GM11168 (cell line): ENCODE measurements at regions not wholly inside any gene's neighbourhood (a gene's known extent, or its start where the extent isn't known, plus 50 kb on each side); places are given as distances from the start of the nearest gene placed in this dataset.

Experiments used
- in situ Hi-C: fragments of 300-500 bp; cut with MboI; formaldehyde crosslinking; loops from one replicate; pipeline ENCODE4 v1.12.0; 2022; ENCODE audit warnings: low sequenced_read_pairs; ENCODE audit not compliant: unreplicated experiment

DNA sequence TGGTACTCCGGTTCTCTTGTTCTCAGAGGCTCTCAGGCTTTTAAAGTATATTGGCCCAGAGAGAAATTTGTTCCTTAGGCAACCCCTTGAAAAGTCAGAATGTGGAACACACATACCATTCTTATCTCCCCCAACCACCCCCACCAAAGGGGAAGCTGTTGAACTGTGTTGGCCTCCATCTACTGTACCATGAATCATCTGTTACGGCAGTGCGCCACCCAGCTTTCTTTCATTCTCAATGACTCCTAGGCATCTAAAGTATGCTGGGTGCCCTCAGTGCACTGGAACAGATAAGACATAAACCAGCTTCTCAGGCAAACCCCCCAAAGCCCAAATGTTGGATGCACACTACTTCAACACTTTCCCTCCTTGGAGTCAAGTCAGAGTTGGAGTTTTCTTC is 696.2 kb upstream of the TENM4 start:
- in situ Hi-C loops, result no loop called here

DNA sequence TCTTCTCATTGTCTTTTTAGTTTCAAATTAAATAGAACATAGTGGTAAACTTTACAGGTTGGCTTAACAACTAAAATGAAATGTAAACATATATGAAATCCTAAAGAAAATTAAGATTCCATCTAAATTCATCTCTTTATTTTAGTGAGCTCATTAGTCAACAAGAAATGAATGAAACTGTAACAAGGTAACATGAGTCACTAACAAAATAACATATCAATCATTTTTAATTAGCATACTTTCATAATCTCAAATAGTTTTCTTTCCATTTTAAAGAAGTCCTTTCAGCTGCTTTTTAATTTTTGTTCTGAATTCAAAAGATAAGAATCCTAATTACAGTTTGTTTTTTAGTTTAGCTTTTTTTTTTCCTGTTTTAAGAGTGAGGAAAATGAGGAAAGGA is 688.6 kb upstream of the TENM4 start:
- in situ Hi-C loops, result no loop called here

DNA sequence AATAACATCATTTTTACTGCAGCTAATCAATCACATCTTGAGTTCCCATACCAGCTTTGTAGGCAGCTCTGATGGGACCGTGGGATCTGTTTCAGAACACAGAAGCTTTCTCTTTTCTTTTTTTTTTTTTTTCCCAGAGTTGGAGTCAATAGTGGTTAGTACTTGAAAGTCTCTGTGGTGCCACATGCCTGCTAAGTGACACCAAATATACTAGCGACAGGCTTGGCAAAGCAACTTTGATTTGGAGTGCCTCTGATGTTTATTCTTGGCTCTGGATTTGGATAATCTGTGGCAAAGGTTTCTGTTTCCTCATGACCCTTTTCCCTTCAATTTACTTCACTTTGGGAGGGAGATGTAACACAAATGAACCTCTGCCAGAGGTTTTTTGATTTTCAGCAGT is 681.4 kb upstream of the TENM4 start:
- in situ Hi-C loops, result no loop called here

DNA sequence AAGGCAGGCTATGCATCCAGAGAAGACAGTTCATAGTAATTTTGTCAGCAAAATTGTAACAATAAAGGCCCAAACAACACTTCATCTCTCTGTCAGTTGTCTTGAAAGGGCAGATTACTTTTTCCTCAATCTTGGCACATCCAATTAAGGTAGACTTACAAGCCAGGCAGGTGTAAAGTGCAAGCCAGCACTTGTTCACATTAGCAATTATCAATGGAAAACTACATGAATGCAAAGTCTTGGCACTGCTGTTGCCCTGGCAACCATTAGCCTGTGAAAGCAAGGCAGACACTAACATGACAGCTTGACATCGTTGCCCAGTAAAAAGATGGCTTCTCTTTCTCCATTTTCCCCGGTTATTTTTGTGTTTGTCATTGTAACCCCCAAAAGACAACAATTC is 677.2 kb upstream of the TENM4 start:
- in situ Hi-C loops, result no loop called here

DNA sequence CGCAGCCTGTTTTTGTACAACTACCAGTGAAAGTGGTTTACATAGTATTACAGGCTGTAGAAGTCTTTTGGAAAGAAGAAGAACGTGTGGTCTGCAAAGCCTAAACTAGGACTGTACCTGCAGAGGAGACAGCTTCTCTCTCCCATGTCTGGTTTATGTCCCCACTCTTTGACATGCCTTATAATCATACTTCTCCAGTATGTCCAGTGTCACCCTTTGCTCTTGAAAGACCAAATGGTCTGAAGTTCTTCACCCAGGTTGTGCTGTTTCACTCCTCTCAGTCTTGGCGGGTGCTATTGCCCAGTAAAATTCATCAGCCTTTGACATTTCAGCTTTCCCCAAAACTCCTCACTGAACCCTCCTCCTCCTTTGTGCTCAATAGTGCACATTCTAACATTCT is 676.0 kb upstream of the TENM4 start:
- in situ Hi-C loops, result no loop called here

DNA sequence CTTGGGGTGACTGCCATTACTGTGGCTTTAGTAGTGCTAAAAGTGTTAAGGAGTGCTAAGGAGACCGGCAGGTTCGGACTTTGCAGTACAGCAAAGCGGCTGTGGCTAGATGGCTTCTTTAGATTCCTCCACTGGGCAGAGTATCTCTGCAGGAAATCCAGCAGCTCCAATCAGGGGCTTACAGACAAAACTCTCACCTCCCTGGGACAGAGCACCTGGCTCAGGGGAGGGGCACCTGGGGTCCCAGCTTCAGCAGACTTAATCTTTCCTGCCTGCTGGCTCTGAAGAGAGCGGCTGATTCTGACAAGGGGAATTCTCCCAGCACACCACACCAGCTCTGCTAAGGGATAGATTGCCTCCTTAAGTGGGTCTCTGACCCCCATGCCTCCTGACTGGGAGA is 668.8 kb upstream of the TENM4 start:
- in situ Hi-C loops, result no loop called here

DNA sequence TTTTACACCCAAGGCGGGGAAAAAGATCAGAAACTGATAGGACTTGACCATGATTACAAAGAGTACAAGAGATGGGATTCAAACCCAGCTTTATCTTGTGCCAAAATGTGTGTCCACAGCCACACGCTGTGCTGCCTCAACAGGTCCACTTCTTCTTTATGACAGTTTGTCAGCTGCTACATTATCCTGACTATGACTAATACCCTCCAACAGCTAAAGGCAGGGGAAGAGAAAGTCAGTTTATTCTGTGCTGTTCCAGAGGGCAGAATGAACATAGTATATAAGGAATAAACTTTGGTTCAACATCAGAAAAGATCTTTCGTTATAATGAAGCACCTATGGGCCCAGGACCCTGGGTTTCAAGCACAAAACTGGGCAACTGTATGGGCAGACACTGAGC is 668.2 kb upstream of the TENM4 start:
- in situ Hi-C loops, result no loop called here

DNA sequence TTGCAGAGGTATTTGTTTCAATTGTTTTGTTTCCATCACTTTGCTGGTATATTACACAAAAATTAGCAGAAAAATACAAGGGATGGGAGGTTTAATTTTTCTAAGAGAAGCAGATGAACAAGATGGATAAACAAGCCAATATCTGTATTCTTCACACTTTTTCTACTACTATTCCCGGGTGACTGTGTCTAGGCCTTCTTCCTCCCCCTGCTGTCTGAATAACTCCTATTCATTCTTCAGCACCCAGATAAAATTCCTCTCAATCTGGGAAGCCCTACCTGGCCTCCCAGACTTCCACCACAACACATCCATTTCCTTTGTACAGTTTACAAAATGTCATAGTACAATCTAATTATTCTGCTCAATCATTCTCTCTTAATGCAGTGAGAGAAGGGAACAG is 666.6 kb upstream of the TENM4 start:
- in situ Hi-C loops, result no loop called here

DNA sequence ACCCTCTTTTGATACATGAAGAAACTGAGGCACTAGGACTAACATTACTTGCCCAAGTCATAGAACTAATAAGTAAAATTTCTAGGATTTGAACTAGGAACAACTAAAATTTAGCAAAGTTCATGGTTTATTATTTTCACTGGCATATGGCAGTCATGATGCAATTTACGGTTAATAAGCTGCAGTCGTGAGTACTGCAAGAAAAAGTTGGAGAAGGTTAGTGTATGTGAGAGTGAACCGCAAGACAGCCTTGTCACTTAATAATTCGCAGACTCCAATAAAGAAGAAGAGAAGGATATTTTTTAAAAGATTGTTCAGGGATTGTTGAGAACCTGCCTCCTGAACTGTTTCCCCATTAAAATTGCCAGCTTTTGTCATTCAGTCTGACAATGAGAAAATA is 663.4 kb upstream of the TENM4 start:
- in situ Hi-C loops, result no loop called here

DNA sequence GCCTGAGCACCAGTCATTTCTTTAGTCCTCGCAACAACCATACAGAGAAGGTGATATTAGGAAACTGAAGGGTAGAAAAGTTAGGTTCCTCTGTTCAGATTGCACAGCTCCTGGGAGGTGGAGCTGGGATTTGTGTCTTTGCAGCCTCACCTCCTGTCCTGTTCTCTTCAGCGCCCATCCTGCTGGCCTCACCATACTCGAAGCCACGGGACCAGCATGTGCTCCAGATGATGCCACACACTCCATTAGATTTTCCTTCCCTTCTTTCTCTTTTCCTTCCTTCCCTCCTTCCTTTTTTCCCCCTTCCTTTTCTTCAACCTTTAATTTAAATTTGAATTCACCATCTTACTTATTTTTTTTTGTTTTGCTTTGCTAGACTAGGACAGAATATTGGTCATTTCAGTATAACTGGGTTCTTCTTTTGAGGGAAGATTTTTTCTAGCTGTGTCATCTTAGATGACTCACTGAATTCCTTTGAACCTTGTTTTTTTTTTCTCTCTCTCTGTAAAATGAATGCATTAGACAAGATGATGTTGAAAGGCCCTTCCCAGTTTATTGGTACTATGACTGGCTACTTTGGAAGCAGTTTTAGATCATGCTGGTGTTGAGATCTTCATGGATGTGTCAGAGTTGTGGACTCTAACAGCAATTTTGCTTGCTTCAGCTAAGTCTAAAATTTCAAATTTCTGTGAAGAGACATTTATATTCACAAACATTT is 662.5 kb upstream of the TENM4 start:
- in situ Hi-C loops, result no loop called here

DNA sequence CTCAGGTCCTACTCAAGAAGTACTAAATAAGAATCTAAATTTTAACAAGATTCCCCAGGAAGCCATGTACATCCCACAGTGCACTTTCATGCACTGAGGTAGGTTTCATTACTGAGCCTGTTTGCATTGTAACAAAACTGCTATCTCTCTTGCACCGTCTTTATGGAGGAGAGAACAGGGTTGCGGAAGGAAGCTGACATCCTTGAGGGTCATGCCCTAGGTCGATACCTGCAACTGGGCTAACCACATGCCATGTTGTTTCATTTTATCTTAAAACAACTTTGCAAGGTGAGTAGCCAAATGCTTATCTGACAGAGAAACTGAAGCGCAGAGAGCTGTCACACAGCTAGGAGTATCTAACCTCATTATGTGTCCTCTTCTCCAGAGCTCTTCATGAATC is 656.3 kb upstream of the TENM4 start:
- in situ Hi-C loops, result no loop called here

DNA sequence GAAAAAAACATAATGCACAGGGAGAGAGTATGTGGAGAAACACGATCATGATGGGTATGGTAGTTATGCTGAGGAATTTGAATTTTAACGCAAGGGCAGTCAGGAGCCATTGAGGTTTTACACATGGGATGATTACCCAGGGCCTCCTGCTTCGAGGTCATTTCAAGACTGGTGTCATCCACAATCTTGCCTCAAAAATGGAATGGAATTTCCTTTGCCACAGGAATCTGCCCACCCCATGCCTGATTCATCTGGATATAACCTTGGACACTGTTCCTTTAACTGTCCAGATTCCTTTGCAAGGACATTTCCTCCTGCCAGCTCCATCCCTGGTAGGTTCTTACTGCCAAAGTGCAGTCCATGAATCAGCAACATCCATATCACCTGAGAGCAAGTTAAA is 655.9 kb upstream of the TENM4 start:
- in situ Hi-C loops, result no loop called here

DNA sequence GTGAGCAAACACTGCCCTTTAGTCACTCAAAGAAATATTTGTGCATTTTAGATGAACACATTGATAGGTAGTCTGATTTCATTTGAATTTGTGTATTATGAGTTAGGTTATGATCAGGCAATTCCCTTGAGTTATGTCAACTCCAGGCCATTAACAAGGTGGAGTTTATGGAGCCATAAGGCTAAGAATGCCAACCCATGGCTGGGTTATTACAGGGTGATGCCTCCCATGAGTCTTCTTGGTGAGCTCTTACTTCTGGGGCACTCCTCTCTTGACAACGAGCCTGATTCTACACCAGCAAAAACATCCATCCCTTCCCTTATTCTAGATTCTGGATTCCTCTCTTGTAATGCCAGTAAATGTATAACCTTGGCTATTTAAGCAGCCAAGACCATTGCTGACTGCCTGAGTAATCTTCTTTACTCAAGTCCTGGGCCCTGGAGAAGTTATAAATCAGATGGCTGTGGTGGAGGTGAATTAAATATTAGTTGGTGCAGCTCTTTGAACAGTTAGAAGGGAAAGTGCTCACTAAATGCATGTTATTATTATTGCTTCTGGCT is 645.7 kb upstream of the TENM4 start:
- in situ Hi-C loops, result no loop called here

DNA sequence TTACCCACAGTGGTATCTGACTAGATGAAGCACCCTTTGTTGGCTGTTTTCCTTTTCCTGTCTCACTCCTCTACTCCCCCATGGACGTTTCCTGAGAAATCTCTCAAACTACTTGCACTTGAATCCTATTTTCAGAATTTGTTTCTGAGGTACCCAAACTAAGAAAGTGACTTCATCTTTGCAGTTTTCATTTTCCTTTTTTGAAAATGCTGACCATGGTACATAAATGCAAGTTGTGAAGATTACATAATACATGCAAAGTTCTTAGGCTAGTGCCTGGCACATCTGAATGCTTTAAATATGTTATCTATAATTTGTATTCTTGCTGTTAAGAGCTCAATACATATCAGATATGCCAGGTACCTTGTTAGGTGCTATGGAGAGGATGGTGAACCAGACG is 644.7 kb upstream of the TENM4 start:
- in situ Hi-C loops, result no loop called here

DNA sequence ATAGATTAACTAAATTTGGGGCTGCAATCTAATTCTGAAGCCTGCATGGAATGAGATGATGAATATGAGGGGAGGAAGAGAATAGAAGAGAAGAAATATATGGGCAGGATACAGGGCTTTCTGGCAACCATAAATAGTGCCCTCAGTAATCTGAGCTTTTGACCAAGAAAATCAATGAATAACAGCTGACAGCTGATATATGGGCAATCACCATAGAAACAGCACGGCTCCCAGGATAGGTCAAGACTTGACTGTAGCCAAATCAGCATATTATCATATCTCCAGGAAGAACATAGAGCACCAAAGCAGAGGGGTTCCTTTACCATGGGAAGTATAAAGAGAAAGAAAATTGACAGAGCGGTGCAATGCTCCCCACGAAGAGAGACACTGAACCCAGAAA is 643.8 kb upstream of the TENM4 start:
- in situ Hi-C loops, result no loop called here

DNA sequence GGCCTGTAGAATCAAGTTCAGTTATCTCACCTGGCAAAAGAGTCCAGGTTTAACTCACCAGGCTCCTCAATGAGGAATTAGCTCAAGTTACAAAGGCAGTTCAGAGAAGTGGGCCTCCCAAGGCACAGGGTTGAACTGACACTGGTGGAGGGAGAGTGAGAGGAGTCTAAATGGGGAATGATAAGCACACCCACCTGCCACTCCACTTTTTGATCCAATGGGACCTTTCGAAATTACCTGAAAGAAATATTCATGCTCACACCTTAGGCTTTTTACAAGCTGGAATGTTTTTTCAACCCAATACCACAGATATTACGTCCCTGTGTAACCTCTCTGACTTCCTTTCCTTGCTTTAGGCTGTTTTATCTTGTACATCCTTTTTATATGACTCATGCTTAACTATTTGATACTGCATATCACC is 642.7 kb upstream of the TENM4 start:
- in situ Hi-C loops, result no loop called here

DNA sequence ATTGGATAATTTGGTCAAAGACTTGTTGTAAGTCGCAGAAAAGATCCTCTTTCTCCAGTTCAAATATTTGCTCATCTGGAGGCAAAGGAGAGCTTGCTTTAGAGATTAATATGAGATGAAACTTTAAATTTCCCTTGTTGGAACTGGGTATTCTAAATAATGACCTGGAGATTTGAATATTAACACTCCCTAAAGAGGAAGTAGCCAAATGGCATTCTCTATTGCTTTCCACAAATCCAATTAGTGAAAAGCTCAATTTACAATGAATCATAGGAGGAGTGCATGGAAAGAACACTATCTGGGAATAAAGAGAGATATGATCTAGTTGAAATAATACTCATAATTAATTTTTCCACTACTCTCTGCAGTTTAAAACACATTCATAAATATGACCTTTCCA is 641.6 kb upstream of the TENM4 start:
- in situ Hi-C loops, result no loop called here

DNA sequence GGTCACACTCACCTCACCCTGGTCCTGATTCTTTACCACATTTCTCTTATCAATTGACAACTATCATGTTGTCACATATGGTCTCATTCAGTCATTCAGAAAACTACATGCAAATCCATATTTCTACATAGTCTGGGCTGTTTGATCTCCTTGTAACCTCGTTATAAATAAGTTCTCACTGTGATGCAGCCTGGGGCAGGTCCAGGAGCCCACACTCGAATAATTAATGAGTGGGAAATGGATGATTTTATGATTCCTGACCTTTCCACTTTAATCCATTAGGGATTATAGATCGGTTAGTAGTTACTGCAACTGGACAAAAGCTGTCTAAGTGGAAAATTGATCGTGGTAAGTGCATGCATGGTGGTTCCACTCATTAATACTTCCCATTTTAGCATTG is 636.3 kb upstream of the TENM4 start:
- in situ Hi-C loops, result no loop called here

DNA sequence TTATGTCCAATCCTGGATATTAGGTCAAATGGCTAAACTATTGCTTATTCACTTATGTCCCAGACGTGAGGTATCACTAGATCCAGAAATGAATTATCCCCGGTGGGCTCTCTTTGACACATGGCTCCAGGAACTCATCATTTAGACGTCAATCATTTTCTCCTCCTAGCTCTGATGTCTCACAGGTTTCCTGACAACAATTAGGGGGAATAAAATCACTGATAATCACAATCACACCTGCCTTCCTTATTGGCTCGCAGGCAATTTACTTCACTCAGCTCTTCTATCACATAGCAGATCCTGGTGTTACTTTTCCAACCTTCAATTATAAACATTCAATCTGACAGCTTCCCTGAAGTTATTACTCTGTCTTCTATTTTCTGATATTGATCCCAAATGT is 634.0 kb upstream of the TENM4 start:
- in situ Hi-C loops, result no loop called here

DNA sequence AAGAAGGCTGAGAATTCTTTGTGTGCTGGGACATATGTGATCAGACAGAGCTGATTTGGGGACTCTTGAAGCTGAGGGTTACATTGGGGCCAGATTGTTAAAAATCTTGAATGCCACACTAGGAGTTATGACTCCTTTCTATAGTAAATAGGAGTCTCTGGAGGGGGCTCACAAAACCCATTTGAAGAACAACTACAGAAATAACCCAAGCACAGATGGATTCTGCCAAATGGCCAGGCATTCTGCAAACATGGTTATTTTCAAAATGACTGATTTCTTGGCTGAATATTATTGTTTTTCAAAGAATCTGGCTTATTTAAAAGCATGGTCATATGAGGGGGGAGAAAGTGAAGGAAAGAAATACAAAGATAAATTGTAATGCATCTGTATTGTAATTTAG is 625.5 kb upstream of the TENM4 start:
- in situ Hi-C loops, result no loop called here

DNA sequence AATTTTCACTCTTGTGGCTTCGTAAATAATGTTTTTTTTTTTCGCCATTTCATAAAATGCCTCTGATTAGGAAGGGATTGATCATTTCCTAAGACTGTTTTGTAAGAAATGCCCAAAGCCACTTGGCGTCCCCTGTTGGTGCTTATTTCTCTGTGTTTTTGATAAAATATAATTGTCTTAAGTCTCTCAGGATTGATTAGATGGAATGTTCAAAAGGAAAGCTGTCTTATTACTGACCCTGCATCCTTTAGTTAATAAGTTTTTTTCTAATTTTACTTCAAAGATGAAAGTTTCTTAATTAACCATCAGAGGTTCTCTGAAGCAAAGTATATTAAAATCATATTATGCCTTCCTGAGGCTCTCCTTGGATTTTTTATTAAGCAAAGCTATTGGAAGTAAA is 624.3 kb upstream of the TENM4 start:
- in situ Hi-C loops, result no loop called here

DNA sequence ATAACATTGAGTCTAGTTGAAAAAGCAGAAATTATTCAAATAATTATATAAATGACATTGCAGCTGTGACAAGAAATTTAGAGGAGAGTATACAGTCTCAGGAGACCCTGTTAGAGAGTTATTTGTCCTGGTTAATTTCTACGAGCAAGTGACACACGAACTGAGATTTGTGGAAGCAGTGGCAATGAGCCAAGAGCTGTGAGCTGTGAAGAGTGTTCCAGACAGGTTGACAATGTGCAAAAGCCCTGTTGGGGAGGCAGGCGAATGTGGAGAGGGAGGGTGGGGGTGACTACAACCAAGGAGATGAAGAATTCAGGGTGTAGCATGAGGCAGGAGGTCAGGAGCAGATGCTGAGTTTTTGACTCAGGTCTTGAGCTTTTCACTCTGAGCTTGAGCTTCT is 620.2 kb upstream of the TENM4 start:
- in situ Hi-C loops, result no loop called here
